DND-41 (cell line): ENCODE measurements at regions not wholly inside any gene's neighbourhood (a gene's known extent, or its start where the extent isn't known, plus 50 kb on each side); places are given as distances from the start of the nearest gene placed in this dataset.

ENCODE experiments used
- CTCF ChIP-seq: IDR thresholded peaks from 2 replicates; pipeline ENCODE4 v1.5.1; 2012; ENCODE audit warnings: borderline replicate concordance, low read length, moderate library complexity, mild to moderate bottlenecking; ENCODE audit not compliant: poor library complexity, severe bottlenecking; ENCODE audit errors: extremely low read depth
- EZH2 ChIP-seq: IDR thresholded peaks from 3 replicates; pipeline ENCODE4 v1.6.1; 2012; ENCODE audit warnings: borderline replicate concordance, low read depth, mild to moderate bottlenecking, moderate library complexity, low read length, inconsistent platforms; ENCODE audit not compliant: severe bottlenecking

GRCh38 chr4:67355806-67356205 is 189.5 kb downstream of the CENPC start:
- no peak for TF ChIP-seq CTCF
- TF ChIP-seq EZH2, result no peak
